GM19438 (cell line): ENCODE measurements at regions not wholly inside any gene's neighbourhood (a gene's known extent, or its start where the extent isn't known, plus 50 kb on each side); places are given as distances from the start of the nearest gene placed in this dataset.

Source experiments
- ATAC-seq: cut with Tn5 transposase; IDR thresholded peaks from one replicate; pipeline ENCODE4 v1.9.1; 2021; ENCODE audit warnings: low read depth; ENCODE audit not compliant: unreplicated experiment

- no peak for ATAC-seq
These were observed 53.8 kb upstream of the PLAAT1 start for GRCh38 chr3:193187070-193187722.

GRCh38 chr3:193190146-193190786 is 50.8 kb upstream of the PLAAT1 start:
- ATAC-seq, result peak; percentile 83
